SKM-1 treated with dmso at 0.1 percent for 144 hours (cell line): ENCODE measurements at regions not wholly inside any gene's neighbourhood (a gene's known extent, or its start where the extent isn't known, plus 50 kb on each side); places are given as distances from the start of the nearest gene placed in this dataset.

ENCODE experiments used
- DNase-seq: peaks from one replicate; lab custom pipeline; 2025; ENCODE audit not compliant: unreplicated experiment; lab: John Stamatoyannopoulos, UW

- no peak for DNase-seq
These were observed 662.4 kb downstream of the TBC1D4 start for GRCh38 chr13:74819549-74819948.

GRCh38 chr13:74816737-74817136 lies 665.2 kb downstream of the TBC1D4 start:
- DNase-seq = no peak

GRCh38 chr13:74796157-74796556 lies 662.0 kb upstream of the KLF12 start:
- no peak for DNase-seq

- DNase-seq = no peak
These were observed 661.3 kb upstream of the KLF12 start for GRCh38 chr13:74795526-74795925.

- DNase-seq = no peak
These were observed 660.4 kb upstream of the KLF12 start for GRCh38 chr13:74794582-74794981.

- DNase-seq = no peak
These were observed 659.9 kb upstream of the KLF12 start for GRCh38 chr13:74794147-74794546.

- DNase-seq = no peak
These were observed 650.8 kb upstream of the KLF12 start for GRCh38 chr13:74784959-74785358.

GRCh38 chr13:74778946-74779345 lies 644.7 kb upstream of the KLF12 start:
- DNase-seq = no peak

GRCh38 chr13:74778087-74778486 lies 643.9 kb upstream of the KLF12 start:
- DNase-seq = no peak

- no peak for DNase-seq
These were observed 640.1 kb upstream of the KLF12 start for GRCh38 chr13:74774264-74774663.

- DNase-seq = no peak
These were observed 639.0 kb upstream of the KLF12 start for GRCh38 chr13:74773248-74773647.

- DNase-seq = no peak
These were observed 637.8 kb upstream of the KLF12 start for GRCh38 chr13:74771964-74772363.

GRCh38 chr13:74770361-74770760 lies 636.2 kb upstream of the KLF12 start:
- DNase-seq = no peak

- no peak for DNase-seq
These were observed 635.1 kb upstream of the KLF12 start for GRCh38 chr13:74769333-74769732.

- DNase-seq = no peak
These were observed 634.4 kb upstream of the KLF12 start for GRCh38 chr13:74768521-74769085.

- no peak for DNase-seq
These were observed 632.8 kb upstream of the KLF12 start for GRCh38 chr13:74767050-74767449.

- DNase-seq = no peak
These were observed 631.8 kb upstream of the KLF12 start for GRCh38 chr13:74765955-74766354.

GRCh38 chr13:74761801-74762757 lies 627.9 kb upstream of the KLF12 start:
- no peak for DNase-seq

- DNase-seq = no peak
These were observed 624.0 kb upstream of the KLF12 start for GRCh38 chr13:74758188-74758587.

- DNase-seq = no peak
These were observed 620.9 kb upstream of the KLF12 start for GRCh38 chr13:74755065-74755464.

GRCh38 chr13:74751739-74752138 lies 617.5 kb upstream of the KLF12 start:
- DNase-seq = no peak

- no peak for DNase-seq
These were observed 613.2 kb upstream of the KLF12 start for GRCh38 chr13:74747186-74747955.
